ENCODE measurements at regions not wholly inside any gene's neighbourhood (a gene's known extent, or its start where the extent isn't known, plus 50 kb on each side); places are given as distances from the start of the nearest gene placed in this dataset.

- TF ChIP-seq CTCF (conservative IDR thresholded peaks at IDR 0.05), result no peak
- no CpG with 5 or more reads among the region's 3 CpGs for WGBS (ENCODE audit: extremely low coverage, insufficient read length, low lambda C conversion rate)
- H3K4me3 Mint-ChIP-seq, result no peak overlapping the region
- H4K91ac ChIP-seq (ENCODE audit: insufficient read length, low read depth, low read length), result no peak overlapping the region
- no peaks in the 10 kb centered on the region for H3K23me2 ChIP-seq (ENCODE audit: insufficient read length, low read depth, low read length, poor library complexity, severe bottlenecking)
- H3K4me1 Mint-ChIP-seq, result peaks cover 9 to 10% of the 10 kb centered on the region in 2 experiments
- no peak overlapping the region for H3K27ac ChIP-seq (ENCODE audit: insufficient read length, low read depth, low read length)
- H3K23ac ChIP-seq (ENCODE audit: insufficient read length, low read depth, low read length), result no peak overlapping the region
- DNase-seq, result no peak
- H3K56ac ChIP-seq (ENCODE audit: insufficient read length, low read depth, low read length), result no peak overlapping the region
- no peak overlapping the region for H3K4ac ChIP-seq (ENCODE audit: low read depth, low read length)
- no peak overlapping the region for H4K5ac ChIP-seq (ENCODE audit: insufficient read length, low read depth, low read length)
- no peak overlapping the region for H2AFZ ChIP-seq (ENCODE audit: low read length)
- no peaks in the 10 kb centered on the region for H3K9me3 ChIP-seq (ENCODE audit: control insufficient read depth, low read depth, low read length)
- H2BK20ac ChIP-seq (ENCODE audit: low read depth, low read length, poor library complexity, severe bottlenecking), result no peak overlapping the region
- no peak overlapping the region for H3T11ph ChIP-seq (ENCODE audit: low read length)
- no peak overlapping the region for H4K8ac ChIP-seq (replicated peaks; ENCODE audit: insufficient read length, low read depth, low read length)
- no peak overlapping the region for H3K27ac Mint-ChIP-seq
- no peak overlapping the region for H3K14ac ChIP-seq (ENCODE audit: insufficient read depth, low read length)
- no peak overlapping the region for H2BK5ac ChIP-seq (ENCODE audit: insufficient read length, low read length)
- peaks cover 0 to 7% (median 0%) of the 10 kb centered on the region in 3 experiments; a peak in 4 of 7 replicates for H3K36me3 Mint-ChIP-seq (ENCODE audit: insufficient read depth in 1 of 3, low read depth in 3 of 3)
- no peaks in the 10 kb centered on the region for H3K27me3 ChIP-seq (ENCODE audit: insufficient read depth, low read length)
- no peaks in the 10 kb centered on the region; a peak in 1 of 5 replicates for H3K9me3 Mint-ChIP-seq
- no peak overlapping the region for H3K4me2 ChIP-seq (ENCODE audit: insufficient read depth, insufficient read length, low read length)
- H2BK15ac ChIP-seq (ENCODE audit: low read depth, low read length), result no peak overlapping the region
- no peaks in the 10 kb centered on the region for H3K4me1 ChIP-seq (ENCODE audit: insufficient read depth, low read length)
- H2BK120ac ChIP-seq (ENCODE audit: low read depth, low read length, poor library complexity, severe bottlenecking), result no peak overlapping the region
- H3K18ac ChIP-seq (ENCODE audit: insufficient read length, low read depth, low read length), result no peak overlapping the region
- no peaks in the 10 kb centered on the region for H3K79me1 ChIP-seq (ENCODE audit: insufficient read depth, low read depth, low read length, poor library complexity, severe bottlenecking)
- no peak overlapping the region for H2BK12ac ChIP-seq (ENCODE audit: insufficient read length, low read depth, low read length)
- no peak overlapping the region for H3K9ac ChIP-seq (ENCODE audit: extremely low read depth, insufficient read length, low read length)
- no peaks in the 10 kb centered on the region for H4K20me1 ChIP-seq (ENCODE audit: control insufficient read depth, insufficient read depth, insufficient read length)
- no peak overlapping the region for H2AK5ac ChIP-seq (ENCODE audit: insufficient read length, low read length)
- no peaks in the 10 kb centered on the region; the same call in 1 of the 2 replicates for H3K27me3 Mint-ChIP-seq (ENCODE audit: low read depth)
- no peaks in the 10 kb centered on the region for H3K79me2 ChIP-seq (ENCODE audit: insufficient read depth, low read length)
Observed at GRCh38 chr2:150339951-150340350, 147.5 kb downstream of the RND3 start.
